ENCODE measurements at regions not wholly inside any gene's neighbourhood (a gene's known extent, or its start where the extent isn't known, plus 50 kb on each side); places are given as distances from the start of the nearest gene placed in this dataset.

GRCh38 chr4:123232439-123232838 is 164.2 kb upstream of the SPRY1 start:
- TF ChIP-seq CTCF (conservative IDR thresholded peaks at IDR 0.05; ENCODE audit: low read length) (no peak), EZH2phosphoT487 (IDR thresholded peaks at IDR 0.05; ENCODE audit: borderline replicate concordance) (no peak)

Measured in Loucy (cell line).